ENCODE measurements at regions not wholly inside any gene's neighbourhood (a gene's known extent, or its start where the extent isn't known, plus 50 kb on each side); places are given as distances from the start of the nearest gene placed in this dataset.

DNA sequence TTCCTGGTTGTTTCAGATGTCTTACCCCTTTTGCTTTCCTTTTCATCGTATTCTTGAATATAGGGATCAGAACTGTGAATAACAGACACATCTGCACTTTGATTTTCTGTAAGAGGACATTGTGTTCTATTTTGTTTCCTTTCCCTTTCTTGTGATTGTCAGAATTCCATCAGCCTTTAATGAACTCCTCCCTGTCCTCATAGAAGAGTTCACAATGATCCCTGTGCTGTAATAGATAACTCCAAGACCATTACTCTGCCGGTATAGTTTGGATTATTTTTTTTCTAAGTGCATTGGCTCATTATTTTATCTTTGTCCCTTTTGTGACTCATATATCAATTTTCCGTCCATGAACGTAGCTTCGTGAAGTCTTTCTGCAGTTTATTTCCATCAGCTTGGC is 59.7 kb upstream of the PRDM8 start:
- TF ChIP-seq, protein P1, sequence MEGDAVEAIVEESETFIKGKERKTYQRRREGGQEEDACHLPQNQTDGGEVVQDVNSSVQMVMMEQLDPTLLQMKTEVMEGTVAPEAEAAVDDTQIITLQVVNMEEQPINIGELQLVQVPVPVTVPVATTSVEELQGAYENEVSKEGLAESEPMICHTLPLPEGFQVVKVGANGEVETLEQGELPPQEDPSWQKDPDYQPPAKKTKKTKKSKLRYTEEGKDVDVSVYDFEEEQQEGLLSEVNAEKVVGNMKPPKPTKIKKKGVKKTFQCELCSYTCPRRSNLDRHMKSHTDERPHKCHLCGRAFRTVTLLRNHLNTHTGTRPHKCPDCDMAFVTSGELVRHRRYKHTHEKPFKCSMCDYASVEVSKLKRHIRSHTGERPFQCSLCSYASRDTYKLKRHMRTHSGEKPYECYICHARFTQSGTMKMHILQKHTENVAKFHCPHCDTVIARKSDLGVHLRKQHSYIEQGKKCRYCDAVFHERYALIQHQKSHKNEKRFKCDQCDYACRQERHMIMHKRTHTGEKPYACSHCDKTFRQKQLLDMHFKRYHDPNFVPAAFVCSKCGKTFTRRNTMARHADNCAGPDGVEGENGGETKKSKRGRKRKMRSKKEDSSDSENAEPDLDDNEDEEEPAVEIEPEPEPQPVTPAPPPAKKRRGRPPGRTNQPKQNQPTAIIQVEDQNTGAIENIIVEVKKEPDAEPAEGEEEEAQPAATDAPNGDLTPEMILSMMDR (IDR thresholded peaks at IDR 0.05) = no peak
- TF ChIP-seq POLR2A (IDR thresholded peaks at IDR 0.05) = no peak

Measured in stomach (tissue), 4 donors.